LNCAP (cell line): ENCODE measurements at regions not wholly inside any gene's neighbourhood (a gene's known extent, or its start where the extent isn't known, plus 50 kb on each side); places are given as distances from the start of the nearest gene placed in this dataset.

Experiments used
- TF ChIP-seq, protein P1 (sequence below): fragments of 450-650 bp; IDR thresholded peaks from 2 replicates; pipeline ENCODE4 v1.5.1; 2017; ENCODE audit warnings: mild to moderate bottlenecking

DNA sequence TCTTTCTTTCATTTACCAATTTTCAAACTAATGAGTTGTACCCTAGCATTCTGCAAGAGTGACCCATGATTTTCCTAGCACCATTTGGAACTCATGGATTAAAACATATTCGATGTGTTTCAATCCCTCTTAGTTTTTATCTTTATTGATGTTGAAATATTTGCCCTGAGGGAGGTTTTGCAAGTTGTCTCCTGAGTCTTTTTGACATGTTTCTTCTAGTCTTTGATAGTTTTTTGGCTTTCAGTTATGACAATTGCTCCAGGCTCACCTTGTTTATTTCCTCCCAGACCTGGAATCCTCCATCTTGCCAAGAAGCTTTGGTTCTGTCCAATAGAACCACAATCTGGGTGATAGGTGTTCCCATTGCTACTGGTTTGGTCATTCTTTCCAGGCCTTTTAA, 327.8 kb downstream of the WDR11 start:
- TF ChIP-seq, protein P1, sequence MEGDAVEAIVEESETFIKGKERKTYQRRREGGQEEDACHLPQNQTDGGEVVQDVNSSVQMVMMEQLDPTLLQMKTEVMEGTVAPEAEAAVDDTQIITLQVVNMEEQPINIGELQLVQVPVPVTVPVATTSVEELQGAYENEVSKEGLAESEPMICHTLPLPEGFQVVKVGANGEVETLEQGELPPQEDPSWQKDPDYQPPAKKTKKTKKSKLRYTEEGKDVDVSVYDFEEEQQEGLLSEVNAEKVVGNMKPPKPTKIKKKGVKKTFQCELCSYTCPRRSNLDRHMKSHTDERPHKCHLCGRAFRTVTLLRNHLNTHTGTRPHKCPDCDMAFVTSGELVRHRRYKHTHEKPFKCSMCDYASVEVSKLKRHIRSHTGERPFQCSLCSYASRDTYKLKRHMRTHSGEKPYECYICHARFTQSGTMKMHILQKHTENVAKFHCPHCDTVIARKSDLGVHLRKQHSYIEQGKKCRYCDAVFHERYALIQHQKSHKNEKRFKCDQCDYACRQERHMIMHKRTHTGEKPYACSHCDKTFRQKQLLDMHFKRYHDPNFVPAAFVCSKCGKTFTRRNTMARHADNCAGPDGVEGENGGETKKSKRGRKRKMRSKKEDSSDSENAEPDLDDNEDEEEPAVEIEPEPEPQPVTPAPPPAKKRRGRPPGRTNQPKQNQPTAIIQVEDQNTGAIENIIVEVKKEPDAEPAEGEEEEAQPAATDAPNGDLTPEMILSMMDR = no peak

DNA sequence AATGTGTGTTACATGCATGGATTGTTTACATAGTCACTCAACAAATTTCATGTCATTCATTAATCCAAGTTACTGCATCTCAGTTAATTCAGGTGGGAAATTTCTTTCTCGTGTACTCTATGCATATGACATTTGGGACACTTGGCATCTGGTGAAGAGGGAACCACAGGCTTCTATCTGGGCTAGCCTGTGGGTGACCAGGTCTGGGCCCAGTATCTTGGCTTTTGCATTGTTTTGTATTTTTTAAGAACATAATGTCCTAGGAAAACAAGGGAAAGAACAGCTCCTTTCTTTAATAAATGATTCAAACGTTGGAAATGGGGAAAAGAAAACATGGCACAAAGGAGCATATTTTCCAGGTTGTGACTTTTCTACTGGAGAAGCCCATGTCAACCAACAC, 331.1 kb downstream of the WDR11 start:
- TF ChIP-seq, protein P1 = no peak

DNA sequence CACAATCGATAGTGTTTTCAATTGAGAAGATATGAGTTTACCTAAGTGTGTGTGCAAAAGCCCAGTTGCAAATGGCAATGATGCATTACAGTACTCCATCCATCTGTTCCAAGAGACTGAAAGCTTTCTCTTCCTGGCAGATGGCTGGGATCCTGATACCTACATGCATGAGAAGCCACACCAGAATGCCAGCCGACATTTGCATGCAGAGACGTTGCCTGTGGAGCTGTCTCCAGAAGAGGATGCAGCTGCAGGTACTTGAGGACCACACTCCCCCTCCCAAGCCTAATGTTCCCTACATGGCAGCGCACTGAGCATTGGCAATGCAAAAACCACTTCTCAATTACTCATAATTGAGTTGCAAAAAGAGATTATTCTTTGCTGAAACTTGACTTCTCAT, 332.1 kb downstream of the WDR11 start:
- TF ChIP-seq, protein P1 = no peak

DNA sequence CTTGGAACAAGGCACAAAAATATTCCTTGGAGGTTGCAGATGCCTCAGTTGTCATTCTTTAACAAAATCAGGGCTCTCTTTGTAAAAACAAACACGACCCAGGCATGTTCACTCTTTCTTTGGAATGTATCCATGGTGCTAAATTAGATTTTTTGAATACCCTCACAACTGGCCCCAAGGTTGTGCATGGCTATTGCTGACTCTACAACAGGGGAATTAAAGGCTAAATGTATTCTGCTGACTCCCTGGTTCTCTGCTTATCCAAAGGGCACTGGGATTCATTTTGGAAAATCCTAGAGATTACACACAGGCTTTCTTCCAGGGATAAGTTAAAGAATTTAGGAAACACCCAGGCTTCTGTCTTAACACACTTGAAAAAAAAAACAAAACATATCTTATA, 332.5 kb downstream of the WDR11 start:
- TF ChIP-seq, protein P1 = no peak

DNA sequence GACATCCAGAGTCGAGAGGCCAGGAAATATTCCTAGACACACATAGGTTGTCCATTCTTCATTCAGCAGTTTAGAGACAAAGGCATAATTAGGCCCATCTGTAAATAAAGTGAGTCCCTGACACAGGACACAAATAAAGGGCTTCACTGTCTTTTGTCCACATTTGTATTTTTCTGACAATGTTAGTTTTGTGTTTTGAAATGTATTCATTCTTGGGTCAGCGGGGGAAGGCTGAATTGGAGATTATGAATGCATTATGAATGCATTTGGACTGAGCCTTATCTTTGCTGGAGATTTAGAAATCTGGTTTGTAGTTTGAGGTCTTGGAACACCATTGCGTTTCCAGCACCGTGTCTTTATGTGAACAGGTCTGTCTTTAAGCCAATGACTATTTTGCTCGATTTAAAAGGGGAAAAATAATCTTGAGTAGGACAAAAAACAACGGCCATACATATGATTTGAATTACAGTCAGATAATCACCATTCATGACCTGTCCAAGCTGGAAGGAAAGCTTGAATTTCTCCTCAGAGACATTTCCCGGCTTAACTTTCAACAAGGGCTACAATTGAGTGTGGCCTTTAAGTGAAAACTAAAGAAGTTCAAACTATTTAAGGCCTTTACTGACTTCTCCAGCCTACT, 334.8 kb downstream of the WDR11 start:
- TF ChIP-seq, protein P1 = no peak

DNA sequence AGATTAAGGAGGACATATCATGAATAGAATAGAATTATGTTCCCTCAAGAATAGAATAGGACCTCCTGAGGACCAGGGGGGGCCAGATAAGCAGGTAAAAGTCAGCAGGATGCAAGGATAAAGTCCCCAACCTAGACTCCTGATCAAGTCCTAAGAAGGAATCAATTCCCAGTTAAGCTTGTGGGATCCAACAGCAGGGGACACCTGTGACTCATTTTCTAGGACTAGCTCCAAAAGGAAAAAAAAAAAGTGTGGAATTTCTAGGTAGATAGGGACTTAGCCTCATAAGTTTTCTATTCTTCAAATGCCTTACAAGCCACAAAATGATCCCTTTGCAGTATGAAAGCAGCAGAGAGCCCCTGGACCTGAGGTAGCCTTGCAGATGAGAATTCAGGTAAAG, 336.2 kb downstream of the WDR11 start:
- TF ChIP-seq, protein P1 = no peak

DNA sequence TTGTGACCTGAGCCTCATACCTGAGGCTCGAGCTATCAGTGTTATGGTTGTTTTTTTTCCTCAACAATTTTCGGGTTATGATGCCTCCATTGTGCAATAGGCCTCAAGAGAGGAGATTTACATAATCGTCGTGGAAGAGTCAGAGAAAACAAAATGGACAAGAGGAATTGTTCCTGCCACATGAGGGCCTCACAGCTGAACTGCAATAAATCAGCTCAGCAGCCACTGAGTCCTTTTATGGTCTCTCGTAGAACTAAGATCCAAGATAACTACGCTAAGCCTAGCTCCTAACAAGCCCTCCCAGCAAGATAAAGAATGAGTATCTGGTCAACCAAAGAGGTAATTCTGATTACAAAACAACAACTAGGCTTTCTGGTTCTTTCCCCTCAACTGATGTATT, 336.8 kb downstream of the WDR11 start:
- TF ChIP-seq, protein P1 = no peak; the same call in 1 of the 2 replicates

DNA sequence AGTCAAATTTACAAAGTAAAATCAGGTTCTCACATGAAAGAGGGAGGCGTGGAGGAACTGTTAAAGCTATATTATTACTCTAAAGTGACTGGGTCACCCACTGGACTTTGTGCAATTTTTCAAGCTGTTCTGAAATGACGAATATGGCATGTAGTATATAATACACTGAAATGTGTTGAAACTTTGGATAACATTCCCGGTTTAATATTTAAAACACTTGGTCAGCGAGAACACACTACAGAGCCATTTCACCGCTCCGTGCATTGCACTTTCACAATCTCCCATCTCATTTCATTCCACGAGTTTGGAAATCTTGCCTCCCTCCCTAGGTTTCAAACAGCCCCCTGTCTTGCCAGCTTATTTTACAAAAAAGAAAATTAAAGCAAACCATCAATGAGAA, 337.9 kb downstream of the WDR11 start:
- TF ChIP-seq, protein P1 = no peak
